Activated naive CD4-positive, alpha-beta T cell treated with anti-CD3 and anti-CD28 coated beads, Interleukin-2, amount 10 ng/mL, durations not matched to agents 7 days and 5 days (primary cell): ENCODE measurements at regions not wholly inside any gene's neighbourhood (a gene's known extent, or its start where the extent isn't known, plus 50 kb on each side); places are given as distances from the start of the nearest gene placed in this dataset.
"Not testable (repeated sequence)": the region's sequence is repeated elsewhere in the genome, so short reads cannot be mapped to it uniquely, and the experiment has no call there.

Experiments
- CTCF ChIA-PET: fragments of 350-600 bp; sonication (Branson Sonifier 250); formaldehyde crosslinking; loops from one replicate; lab custom pipeline; 2021; ENCODE audit warnings: antibody characterized with exemption; lab: Charles Lee
- DNase-seq: peaks from one replicate; pipeline ENCODE4 v3.0.0-alpha.2; 2020
- H3K27ac Mint-ChIP-seq: one replicate; pipeline ENCODE4 v1.8.0; 2021; ENCODE audit warnings: mild to moderate bottlenecking, moderate library complexity, mixed read lengths
- H3K27me3 Mint-ChIP-seq: one replicate; pipeline ENCODE4 v1.8.0; 2021; ENCODE audit warnings: mild to moderate bottlenecking, mixed read lengths
- H3K36me3 Mint-ChIP-seq: one replicate; pipeline ENCODE4 v1.8.0; 2021; ENCODE audit warnings: mixed read lengths
- H3K4me1 Mint-ChIP-seq: one replicate; pipeline ENCODE4 v1.8.0; 2021; ENCODE audit warnings: mixed read lengths
- H3K4me3 Mint-ChIP-seq: one replicate; pipeline ENCODE4 v1.8.0; 2021; ENCODE audit warnings: mild to moderate bottlenecking, moderate library complexity, mixed read lengths
- H3K9me3 Mint-ChIP-seq: one replicate; pipeline ENCODE4 v1.8.0; 2021; ENCODE audit warnings: mixed read lengths

- H3K4me3 Mint-ChIP-seq: not testable (repeated sequence)
Measured at GRCh38 chr18:14460364-14460763, 83.0 kb downstream of the POTEC start.

GRCh38 chr18:14459826-14460225, 83.6 kb downstream of the POTEC start:
- CTCF ChIA-PET, H3K27ac Mint-ChIP-seq, H3K9me3 Mint-ChIP-seq, H3K4me1 Mint-ChIP-seq, DNase-seq, H3K36me3 Mint-ChIP-seq, H3K4me3 Mint-ChIP-seq: not testable (repeated sequence)
- H3K27me3 Mint-ChIP-seq: peaks cover 12% of the 10 kb centered on the region

More at GRCh38 chr18:14460364-14460763, 83.0 kb downstream of the POTEC start:
- CTCF ChIA-PET, H3K4me1 Mint-ChIP-seq, H3K9me3 Mint-ChIP-seq, DNase-seq, H3K27ac Mint-ChIP-seq, H3K36me3 Mint-ChIP-seq: not testable (repeated sequence)
- H3K27me3 Mint-ChIP-seq: peaks cover 12% of the 10 kb centered on the region

GRCh38 chr18:14458009-14458945, 85.1 kb downstream of the POTEC start:
- H3K27ac Mint-ChIP-seq, H3K36me3 Mint-ChIP-seq, CTCF ChIA-PET, H3K9me3 Mint-ChIP-seq, H3K4me1 Mint-ChIP-seq: not testable (repeated sequence)
- H3K4me3 Mint-ChIP-seq: peak overlapping the region; percentile 71
- H3K27me3 Mint-ChIP-seq: peaks cover 12% of the 10 kb centered on the region
- peak; percentile 83 for DNase-seq

- H3K9me3 Mint-ChIP-seq, H3K36me3 Mint-ChIP-seq, CTCF ChIA-PET, H3K27ac Mint-ChIP-seq, H3K4me1 Mint-ChIP-seq: not testable (repeated sequence)
- Mint-ChIP-seq H3K27me3 (peaks cover 19% of the 10 kb centered on the region), H3K4me3 (peak overlapping the region; percentile 64)
- DNase-seq: peak; percentile 56
Measured at GRCh38 chr18:14450637-14451009, 92.8 kb downstream of the POTEC start.

GRCh38 chr18:14449995-14450636, 93.3 kb downstream of the POTEC start:
- DNase-seq: peak; percentile 47
- H3K27ac Mint-ChIP-seq, CTCF ChIA-PET, H3K36me3 Mint-ChIP-seq, H3K4me1 Mint-ChIP-seq, H3K4me3 Mint-ChIP-seq, H3K9me3 Mint-ChIP-seq: not testable (repeated sequence)
- peaks cover 19% of the 10 kb centered on the region for H3K27me3 Mint-ChIP-seq

- H3K4me3 Mint-ChIP-seq, CTCF ChIA-PET, H3K36me3 Mint-ChIP-seq, H3K9me3 Mint-ChIP-seq, H3K27ac Mint-ChIP-seq, H3K4me1 Mint-ChIP-seq, DNase-seq: not testable (repeated sequence)
- H3K27me3 Mint-ChIP-seq: peaks cover 19% of the 10 kb centered on the region
Measured at GRCh38 chr18:14449062-14449461, 94.3 kb downstream of the POTEC start.

GRCh38 chr18:14447715-14448114, 95.7 kb downstream of the POTEC start:
- H3K9me3 Mint-ChIP-seq, H3K4me3 Mint-ChIP-seq, H3K4me1 Mint-ChIP-seq, CTCF ChIA-PET, H3K27ac Mint-ChIP-seq, H3K36me3 Mint-ChIP-seq, DNase-seq: not testable (repeated sequence)
- peaks cover 19% of the 10 kb centered on the region for H3K27me3 Mint-ChIP-seq

- H3K36me3 Mint-ChIP-seq, DNase-seq, H3K27ac Mint-ChIP-seq, CTCF ChIA-PET, H3K9me3 Mint-ChIP-seq, H3K4me3 Mint-ChIP-seq: not testable (repeated sequence)
- H3K27me3 Mint-ChIP-seq: peaks cover 14% of the 10 kb centered on the region
- peaks cover 11% of the 10 kb centered on the region for H3K4me1 Mint-ChIP-seq
Measured at GRCh38 chr18:14435460-14435859, 107.9 kb downstream of the POTEC start.

- H3K27ac Mint-ChIP-seq, DNase-seq, CTCF ChIA-PET, H3K36me3 Mint-ChIP-seq, H3K9me3 Mint-ChIP-seq: not testable (repeated sequence)
- H3K4me3 Mint-ChIP-seq: peak overlapping the region; percentile 37
- peaks cover 13% of the 10 kb centered on the region for H3K4me1 Mint-ChIP-seq
- H3K27me3 Mint-ChIP-seq: peaks cover 28% of the 10 kb centered on the region
Measured at GRCh38 chr18:14432371-14432770, 111.0 kb downstream of the POTEC start.

- CTCF ChIA-PET, H3K27ac Mint-ChIP-seq, H3K9me3 Mint-ChIP-seq, H3K36me3 Mint-ChIP-seq: not testable (repeated sequence)
- Mint-ChIP-seq H3K4me1 (peaks cover 13% of the 10 kb centered on the region), H3K4me3 (peak overlapping the region; percentile 75), H3K27me3 (peaks cover 28% of the 10 kb centered on the region)
- DNase-seq: peak; percentile 67
Measured at GRCh38 chr18:14431031-14431521, 112.3 kb downstream of the POTEC start.

GRCh38 chr18:14415806-14416205, 127.6 kb downstream of the POTEC start:
- H3K4me3 Mint-ChIP-seq, H3K4me1 Mint-ChIP-seq, CTCF ChIA-PET, H3K27ac Mint-ChIP-seq, H3K9me3 Mint-ChIP-seq, H3K36me3 Mint-ChIP-seq: not testable (repeated sequence)
- DNase-seq: peak; percentile 52
- peaks cover 10% of the 10 kb centered on the region for H3K27me3 Mint-ChIP-seq

GRCh38 chr18:14415399-14415798, 128.0 kb downstream of the POTEC start:
- H3K4me3 Mint-ChIP-seq, H3K36me3 Mint-ChIP-seq, H3K27ac Mint-ChIP-seq, H3K9me3 Mint-ChIP-seq, DNase-seq, H3K4me1 Mint-ChIP-seq, CTCF ChIA-PET: not testable (repeated sequence)
- peaks cover 10% of the 10 kb centered on the region for H3K27me3 Mint-ChIP-seq

- H3K27ac Mint-ChIP-seq, H3K27me3 Mint-ChIP-seq, H3K9me3 Mint-ChIP-seq, H3K4me3 Mint-ChIP-seq, CTCF ChIA-PET, DNase-seq, H3K4me1 Mint-ChIP-seq, H3K36me3 Mint-ChIP-seq: not testable (repeated sequence)
Measured at GRCh38 chr18:14395533-14395932, 147.9 kb downstream of the POTEC start.

GRCh38 chr18:14393563-14394103, 149.8 kb downstream of the POTEC start:
- H3K4me3 Mint-ChIP-seq, H3K9me3 Mint-ChIP-seq, H3K27me3 Mint-ChIP-seq, CTCF ChIA-PET, DNase-seq, H3K27ac Mint-ChIP-seq, H3K4me1 Mint-ChIP-seq, H3K36me3 Mint-ChIP-seq: not testable (repeated sequence)

GRCh38 chr18:14392604-14393003, 150.8 kb downstream of the POTEC start:
- H3K27ac Mint-ChIP-seq, CTCF ChIA-PET, H3K36me3 Mint-ChIP-seq, H3K9me3 Mint-ChIP-seq, DNase-seq, H3K27me3 Mint-ChIP-seq, H3K4me3 Mint-ChIP-seq, H3K4me1 Mint-ChIP-seq: not testable (repeated sequence)
